SK-N-SH treated with all-trans-retinoic acid at 6 μM for 48 hours (cell line): ENCODE measurements at regions not wholly inside any gene's neighbourhood (a gene's known extent, or its start where the extent isn't known, plus 50 kb on each side); places are given as distances from the start of the nearest gene placed in this dataset.

Source experiments
- ATAC-seq: fragments of 200-7000 bp; cut with Tn5 transposase; 3 replicates; pipeline ENCODE4 v1.9.1; 2020; ENCODE audit warnings: mild to moderate bottlenecking, moderate library complexity
- ARNTL ChIP-seq: fragments of 450-650 bp; formaldehyde crosslinking; IDR thresholded peaks from 2 replicates; pipeline ENCODE4 v1.5.0; 2020; ENCODE audit warnings: low read depth, mild to moderate bottlenecking, moderate library complexity, borderline replicate concordance
- BACH2 ChIP-seq: fragments of 250-450 bp; sonication (Bioruptor Pico); IDR thresholded peaks from 2 replicates; pipeline ENCODE4 v1.9.0; 2021; ENCODE audit warnings: mild to moderate bottlenecking, borderline replicate concordance
- CSDC2 ChIP-seq: fragments of 250-450 bp; sonication (Bioruptor Pico); IDR thresholded peaks from 2 replicates; pipeline ENCODE4 v1.5.0; 2020; ENCODE audit warnings: mild to moderate bottlenecking, moderate library complexity
- ESRRG ChIP-seq: fragments of 250-450 bp; sonication (Bioruptor Pico); IDR thresholded peaks from 2 replicates; pipeline ENCODE4 v1.6.1; 2021; ENCODE audit warnings: mild to moderate bottlenecking
- GLIS3 ChIP-seq: fragments of 250-450 bp; sonication (Bioruptor Pico); IDR thresholded peaks from 2 replicates; pipeline ENCODE4 v1.5.0; 2020; ENCODE audit warnings: mild to moderate bottlenecking, moderate library complexity
- ISL1 ChIP-seq: fragments of 250-450 bp; sonication (Bioruptor Pico); IDR thresholded peaks from 2 replicates; pipeline ENCODE4 v2.1.2; 2022; ENCODE audit warnings: mild to moderate bottlenecking, moderate library complexity
- OSR1 ChIP-seq: fragments of 250-450 bp; sonication (Bioruptor Pico); IDR thresholded peaks from 2 replicates; pipeline ENCODE4 v1.8.0; 2022; ENCODE audit warnings: moderate library complexity, mild to moderate bottlenecking, inconsistent platforms
- PPARA ChIP-seq: fragments of 250-450 bp; sonication (Bioruptor Pico); IDR thresholded peaks from 2 replicates; pipeline ENCODE4 v1.5.0; 2020; ENCODE audit warnings: mild to moderate bottlenecking, borderline replicate concordance
- RARB ChIP-seq: fragments of 250-450 bp; sonication (Bioruptor Pico); IDR thresholded peaks from 2 replicates; pipeline ENCODE4 v1.8.0; 2021; ENCODE audit warnings: mild to moderate bottlenecking, moderate library complexity
- SNAI2 ChIP-seq: fragments of 250-450 bp; sonication (Bioruptor Pico); IDR thresholded peaks from 2 replicates; pipeline ENCODE4 v1.5.0; 2020; ENCODE audit warnings: mild to moderate bottlenecking, moderate library complexity
- TCF4 ChIP-seq: fragments of 250-450 bp; sonication (Bioruptor Pico); IDR thresholded peaks from 2 replicates; pipeline ENCODE4 v1.8.0; 2021; ENCODE audit warnings: mild to moderate bottlenecking, moderate library complexity, borderline replicate concordance
- TOX ChIP-seq: fragments of 250-450 bp; sonication (Bioruptor Pico); IDR thresholded peaks from 2 replicates; pipeline ENCODE4 v1.8.0; 2021; ENCODE audit warnings: mild to moderate bottlenecking, moderate library complexity, borderline replicate concordance
- ZC3H10 ChIP-seq: fragments of 250-450 bp; sonication (Bioruptor Pico); IDR thresholded peaks from 2 replicates; pipeline ENCODE4 v1.5.1; 2021; ENCODE audit warnings: mild to moderate bottlenecking, moderate library complexity
- ZFP3 ChIP-seq: fragments of 250-450 bp; sonication (Bioruptor Pico); IDR thresholded peaks from 2 replicates; pipeline ENCODE4 v1.5.0; 2020; ENCODE audit warnings: mild to moderate bottlenecking, moderate library complexity
- ZFP30 ChIP-seq: fragments of 450-650 bp; formaldehyde crosslinking; IDR thresholded peaks from 2 replicates; pipeline ENCODE4 v1.5.0; 2022; ENCODE audit warnings: mild to moderate bottlenecking, moderate library complexity
- ZNF565 ChIP-seq: fragments of 450-650 bp; formaldehyde crosslinking; conservative IDR thresholded peaks from 2 replicates; pipeline ENCODE4 v1.5.0; 2020; ENCODE audit warnings: low read depth, mild to moderate bottlenecking, moderate library complexity
- ZNF70 ChIP-seq: fragments of 450-650 bp; formaldehyde crosslinking; IDR thresholded peaks from 2 replicates; pipeline ENCODE4 v1.5.0; 2020; ENCODE audit warnings: mild to moderate bottlenecking, moderate library complexity
- ZNF8 ChIP-seq: fragments of 450-650 bp; formaldehyde crosslinking; IDR thresholded peaks from 2 replicates; pipeline ENCODE4 v1.5.0; 2020; ENCODE audit warnings: mild to moderate bottlenecking, moderate library complexity
- TF ChIP-seq, protein P1 (sequence below): fragments of 250-450 bp; sonication (Bioruptor Pico); IDR thresholded peaks from 2 replicates; pipeline ENCODE4 v1.8.0; 2020; ENCODE audit warnings: mild to moderate bottlenecking, moderate library complexity, borderline replicate concordance
- TF ChIP-seq, protein P2 (sequence below): fragments of 250-450 bp; sonication (Bioruptor Pico); IDR thresholded peaks from 2 replicates; pipeline ENCODE4 v1.5.0; 2020; ENCODE audit warnings: mild to moderate bottlenecking, moderate library complexity
- TF ChIP-seq, protein P3 (sequence below): fragments of 250-450 bp; sonication (Bioruptor Pico); IDR thresholded peaks from 2 replicates; pipeline ENCODE4 v1.5.1; 2020; ENCODE audit warnings: low read depth, mild to moderate bottlenecking, moderate library complexity
- TF ChIP-seq, protein P4 (sequence below): fragments of 250-450 bp; sonication (Bioruptor Pico); IDR thresholded peaks from 2 replicates; pipeline ENCODE4 v1.8.0; 2021; ENCODE audit warnings: low read depth, mild to moderate bottlenecking, moderate library complexity, borderline replicate concordance

DNA sequence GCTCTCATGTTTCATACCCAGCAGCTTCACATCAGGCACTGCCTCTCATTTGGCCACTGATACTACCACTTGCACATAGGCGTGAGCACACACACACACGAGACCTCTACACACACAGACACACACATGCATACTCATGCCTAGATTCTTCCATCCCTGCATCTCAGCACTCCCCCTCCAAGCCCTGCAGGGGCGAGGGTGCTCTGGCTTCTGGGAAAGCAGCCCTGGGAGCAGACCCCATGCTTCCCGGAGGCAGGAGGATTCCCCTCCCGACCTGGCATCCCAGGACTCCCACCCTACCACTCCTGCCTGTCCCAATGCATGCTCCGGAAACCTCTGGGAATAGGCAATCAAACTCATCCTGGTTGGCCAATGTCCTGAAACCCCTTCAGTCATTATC is 89.1 kb upstream of the SMNDC1 start:
- TF ChIP-seq, protein P1, sequence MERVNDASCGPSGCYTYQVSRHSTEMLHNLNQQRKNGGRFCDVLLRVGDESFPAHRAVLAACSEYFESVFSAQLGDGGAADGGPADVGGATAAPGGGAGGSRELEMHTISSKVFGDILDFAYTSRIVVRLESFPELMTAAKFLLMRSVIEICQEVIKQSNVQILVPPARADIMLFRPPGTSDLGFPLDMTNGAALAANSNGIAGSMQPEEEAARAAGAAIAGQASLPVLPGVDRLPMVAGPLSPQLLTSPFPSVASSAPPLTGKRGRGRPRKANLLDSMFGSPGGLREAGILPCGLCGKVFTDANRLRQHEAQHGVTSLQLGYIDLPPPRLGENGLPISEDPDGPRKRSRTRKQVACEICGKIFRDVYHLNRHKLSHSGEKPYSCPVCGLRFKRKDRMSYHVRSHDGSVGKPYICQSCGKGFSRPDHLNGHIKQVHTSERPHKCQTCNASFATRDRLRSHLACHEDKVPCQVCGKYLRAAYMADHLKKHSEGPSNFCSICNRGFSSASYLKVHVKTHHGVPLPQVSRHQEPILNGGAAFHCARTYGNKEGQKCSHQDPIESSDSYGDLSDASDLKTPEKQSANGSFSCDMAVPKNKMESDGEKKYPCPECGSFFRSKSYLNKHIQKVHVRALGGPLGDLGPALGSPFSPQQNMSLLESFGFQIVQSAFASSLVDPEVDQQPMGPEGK, result no peak
- TF ChIP-seq ZFP30 (CRISPR knock-in tag) (no peak), ZNF565 (no peak), OSR1 (no peak), ISL1 (CRISPR knock-in tag) (no peak), PPARA (CRISPR knock-in tag) (no peak), ZFP3 (no peak)
- no peak for ATAC-seq

DNA sequence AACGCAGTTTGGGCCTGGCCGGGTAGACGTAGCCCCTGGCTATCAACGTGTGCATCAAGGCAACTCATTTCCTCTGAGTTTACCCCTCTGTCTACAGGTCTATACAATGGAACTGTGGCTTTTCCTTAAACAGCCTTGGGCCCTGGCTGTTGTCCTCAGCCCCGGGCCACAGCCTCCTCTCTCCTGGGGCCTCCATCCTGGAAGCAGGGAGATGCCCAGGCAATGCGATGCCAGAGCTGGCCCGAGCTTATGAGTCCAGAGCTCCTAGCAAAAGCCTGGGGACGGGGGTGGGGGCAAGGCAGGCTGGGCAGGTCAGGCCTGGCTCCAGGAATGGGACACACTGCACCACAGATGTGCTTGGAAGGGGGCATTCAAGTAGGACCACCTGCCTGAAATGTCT is 89.6 kb upstream of the SMNDC1 start:
- ATAC-seq, result no peak
- TF ChIP-seq, protein P1, result no peak
- TF ChIP-seq BACH2 (CRISPR knock-in tag) (no peak), ZNF565 (no peak), ZNF70 (CRISPR knock-in tag) (no peak), GLIS3 (no peak), TCF4 (CRISPR knock-in tag) (no peak), TOX (CRISPR knock-in tag) (no peak), RARB (CRISPR knock-in tag) (no peak), CSDC2 (no peak), ISL1 (CRISPR knock-in tag) (no peak), SNAI2 (CRISPR knock-in tag) (no peak), OSR1 (no peak), PPARA (CRISPR knock-in tag) (no peak), ZFP30 (CRISPR knock-in tag) (no peak), ZNF8 (no peak)
- TF ChIP-seq, protein P2, sequence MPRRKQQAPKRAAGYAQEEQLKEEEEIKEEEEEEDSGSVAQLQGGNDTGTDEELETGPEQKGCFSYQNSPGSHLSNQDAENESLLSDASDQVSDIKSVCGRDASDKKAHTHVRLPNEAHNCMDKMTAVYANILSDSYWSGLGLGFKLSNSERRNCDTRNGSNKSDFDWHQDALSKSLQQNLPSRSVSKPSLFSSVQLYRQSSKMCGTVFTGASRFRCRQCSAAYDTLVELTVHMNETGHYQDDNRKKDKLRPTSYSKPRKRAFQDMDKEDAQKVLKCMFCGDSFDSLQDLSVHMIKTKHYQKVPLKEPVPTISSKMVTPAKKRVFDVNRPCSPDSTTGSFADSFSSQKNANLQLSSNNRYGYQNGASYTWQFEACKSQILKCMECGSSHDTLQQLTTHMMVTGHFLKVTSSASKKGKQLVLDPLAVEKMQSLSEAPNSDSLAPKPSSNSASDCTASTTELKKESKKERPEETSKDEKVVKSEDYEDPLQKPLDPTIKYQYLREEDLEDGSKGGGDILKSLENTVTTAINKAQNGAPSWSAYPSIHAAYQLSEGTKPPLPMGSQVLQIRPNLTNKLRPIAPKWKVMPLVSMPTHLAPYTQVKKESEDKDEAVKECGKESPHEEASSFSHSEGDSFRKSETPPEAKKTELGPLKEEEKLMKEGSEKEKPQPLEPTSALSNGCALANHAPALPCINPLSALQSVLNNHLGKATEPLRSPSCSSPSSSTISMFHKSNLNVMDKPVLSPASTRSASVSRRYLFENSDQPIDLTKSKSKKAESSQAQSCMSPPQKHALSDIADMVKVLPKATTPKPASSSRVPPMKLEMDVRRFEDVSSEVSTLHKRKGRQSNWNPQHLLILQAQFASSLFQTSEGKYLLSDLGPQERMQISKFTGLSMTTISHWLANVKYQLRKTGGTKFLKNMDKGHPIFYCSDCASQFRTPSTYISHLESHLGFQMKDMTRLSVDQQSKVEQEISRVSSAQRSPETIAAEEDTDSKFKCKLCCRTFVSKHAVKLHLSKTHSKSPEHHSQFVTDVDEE, result no peak

DNA sequence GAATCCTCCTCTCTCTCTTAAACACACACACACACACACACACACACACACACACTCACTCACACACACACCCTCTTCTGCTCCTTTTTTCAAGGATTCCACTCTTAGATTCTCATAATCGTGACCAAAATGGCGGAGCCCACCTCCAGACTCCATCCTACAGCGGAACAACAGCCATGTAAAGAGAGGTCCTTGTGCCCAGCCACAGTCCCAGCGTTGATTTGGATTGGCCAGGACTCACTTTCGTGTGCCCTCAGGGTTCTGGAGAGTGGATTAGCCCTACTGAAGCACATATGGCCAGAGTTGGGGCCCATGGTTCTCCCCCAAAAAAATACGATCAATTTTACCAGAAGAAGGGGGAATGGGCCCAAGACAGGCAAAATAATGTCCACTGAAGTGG is 90.2 kb upstream of the SMNDC1 start:
- no peak for ATAC-seq
- TF ChIP-seq, protein P2, result no peak
- TF ChIP-seq ZNF565 (no peak), ESRRG (no peak), ARNTL (CRISPR knock-in tag) (no peak), ZFP3 (no peak), RARB (CRISPR knock-in tag) (no peak), SNAI2 (CRISPR knock-in tag) (no peak), TCF4 (CRISPR knock-in tag) (no peak), ZC3H10 (no peak), ZFP30 (CRISPR knock-in tag) (no peak), ZNF8 (no peak), TOX (CRISPR knock-in tag) (no peak), PPARA (CRISPR knock-in tag) (no peak), OSR1 (no peak), ISL1 (CRISPR knock-in tag) (no peak)
- TF ChIP-seq, protein P3, sequence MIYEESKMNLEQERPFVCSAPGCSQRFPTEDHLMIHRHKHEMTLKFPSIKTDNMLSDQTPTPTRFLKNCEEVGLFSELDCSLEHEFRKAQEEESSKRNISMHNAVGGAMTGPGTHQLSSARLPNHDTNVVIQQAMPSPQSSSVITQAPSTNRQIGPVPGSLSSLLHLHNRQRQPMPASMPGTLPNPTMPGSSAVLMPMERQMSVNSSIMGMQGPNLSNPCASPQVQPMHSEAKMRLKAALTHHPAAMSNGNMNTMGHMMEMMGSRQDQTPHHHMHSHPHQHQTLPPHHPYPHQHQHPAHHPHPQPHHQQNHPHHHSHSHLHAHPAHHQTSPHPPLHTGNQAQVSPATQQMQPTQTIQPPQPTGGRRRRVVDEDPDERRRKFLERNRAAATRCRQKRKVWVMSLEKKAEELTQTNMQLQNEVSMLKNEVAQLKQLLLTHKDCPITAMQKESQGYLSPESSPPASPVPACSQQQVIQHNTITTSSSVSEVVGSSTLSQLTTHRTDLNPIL (CRISPR knock-in tag), result no peak
- TF ChIP-seq, protein P4, sequence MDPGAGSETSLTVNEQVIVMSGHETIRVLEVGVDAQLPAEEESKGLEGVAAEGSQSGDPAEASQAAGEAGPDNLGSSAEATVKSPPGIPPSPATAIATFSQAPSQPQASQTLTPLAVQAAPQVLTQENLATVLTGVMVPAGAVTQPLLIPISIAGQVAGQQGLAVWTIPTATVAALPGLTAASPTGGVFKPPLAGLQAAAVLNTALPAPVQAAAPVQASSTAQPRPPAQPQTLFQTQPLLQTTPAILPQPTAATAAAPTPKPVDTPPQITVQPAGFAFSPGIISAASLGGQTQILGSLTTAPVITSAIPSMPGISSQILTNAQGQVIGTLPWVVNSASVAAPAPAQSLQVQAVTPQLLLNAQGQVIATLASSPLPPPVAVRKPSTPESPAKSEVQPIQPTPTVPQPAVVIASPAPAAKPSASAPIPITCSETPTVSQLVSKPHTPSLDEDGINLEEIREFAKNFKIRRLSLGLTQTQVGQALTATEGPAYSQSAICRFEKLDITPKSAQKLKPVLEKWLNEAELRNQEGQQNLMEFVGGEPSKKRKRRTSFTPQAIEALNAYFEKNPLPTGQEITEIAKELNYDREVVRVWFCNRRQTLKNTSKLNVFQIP, result no peak
